GM19099 (cell line): ENCODE measurements at regions not wholly inside any gene's neighbourhood (a gene's known extent, or its start where the extent isn't known, plus 50 kb on each side); places are given as distances from the start of the nearest gene placed in this dataset.

ENCODE experiments used
- POLR2A ChIP-seq: IDR thresholded peaks from 3 replicates; pipeline ENCODE4 v1.6.1; 2011; ENCODE audit warnings: low read depth; ENCODE audit not compliant: insufficient read length; ENCODE audit errors: extremely low read depth

GRCh38 chr6:120352491-120352890 is 981.8 kb downstream of the TBC1D32 start:
- TF ChIP-seq POLR2A: no peak

GRCh38 chr6:120348926-120349325 is 985.4 kb downstream of the TBC1D32 start:
- TF ChIP-seq POLR2A: no peak

GRCh38 chr6:120328521-120328920 is 979.0 kb upstream of the MAN1A1 start:
- no peak for TF ChIP-seq POLR2A

- TF ChIP-seq POLR2A: no peak
Observed at GRCh38 chr6:120320481-120321162, 971.1 kb upstream of the MAN1A1 start.

- TF ChIP-seq POLR2A: no peak
Observed at GRCh38 chr6:120304223-120304622, 954.7 kb upstream of the MAN1A1 start.

GRCh38 chr6:120303527-120303926 is 954.0 kb upstream of the MAN1A1 start:
- no peak for TF ChIP-seq POLR2A

- no peak for TF ChIP-seq POLR2A
Observed at GRCh38 chr6:120302041-120302440, 952.5 kb upstream of the MAN1A1 start.

GRCh38 chr6:120290964-120291363 is 941.4 kb upstream of the MAN1A1 start:
- TF ChIP-seq POLR2A: no peak

GRCh38 chr6:120282005-120282404 is 932.4 kb upstream of the MAN1A1 start:
- no peak for TF ChIP-seq POLR2A

GRCh38 chr6:120279466-120280167 is 930.1 kb upstream of the MAN1A1 start:
- no peak for TF ChIP-seq POLR2A

- no peak for TF ChIP-seq POLR2A
Observed at GRCh38 chr6:120278689-120279396, 929.3 kb upstream of the MAN1A1 start.

GRCh38 chr6:120274547-120274946 is 925.0 kb upstream of the MAN1A1 start:
- TF ChIP-seq POLR2A: no peak

GRCh38 chr6:120273411-120273810 is 923.9 kb upstream of the MAN1A1 start:
- TF ChIP-seq POLR2A: no peak

- TF ChIP-seq POLR2A: no peak
Observed at GRCh38 chr6:120272038-120272437, 922.5 kb upstream of the MAN1A1 start.

- no peak for TF ChIP-seq POLR2A
Observed at GRCh38 chr6:120262354-120262753, 912.8 kb upstream of the MAN1A1 start.

GRCh38 chr6:120260636-120261035 is 911.1 kb upstream of the MAN1A1 start:
- no peak for TF ChIP-seq POLR2A
